Colonic mucosa (tissue), 4 donors: ENCODE measurements at regions not wholly inside any gene's neighbourhood (a gene's known extent, or its start where the extent isn't known, plus 50 kb on each side); places are given as distances from the start of the nearest gene placed in this dataset.
A peak's percentile ranks its signal among the peaks of the same experiment; 100 is the strongest.
"Not testable (repeated sequence)": the region's sequence is repeated elsewhere in the genome, so short reads cannot be mapped to it uniquely, and the experiment has no call there.

Experiments used
- DNase-seq: peaks from one replicate; pipeline ENCODE4 v3.0.0-alpha.2; 2020
- H3K27ac ChIP-seq: fragments of 200-600 bp; one replicate; pipeline ENCODE4 v1.8.0; 2021
- H3K27me3 ChIP-seq: fragments of 200-600 bp; one replicate; pipeline ENCODE4 v1.8.0; 2021
- H3K36me3 ChIP-seq: fragments of 200-600 bp; one replicate; pipeline ENCODE4 v1.8.0; 2021
- H3K4me1 ChIP-seq: fragments of 200-600 bp; one replicate; pipeline ENCODE4 v1.8.0; 2021; ENCODE audit warnings: mild to moderate bottlenecking
- H3K4me3 ChIP-seq: fragments of 200-600 bp; one replicate; pipeline ENCODE4 v1.8.0; 2021
- H3K9ac ChIP-seq, 2 donors: one replicate each; pipeline ENCODE4 v1.7.0; 2013; ENCODE audit warnings: control low read depth in 2 of 2, low read depth in 2 of 2, low read length in 2 of 2
- H3K9me3 ChIP-seq: fragments of 200-600 bp; one replicate; pipeline ENCODE4 v1.8.0; 2021
- intact Hi-C: fragments of 100-400 bp; cut with DNase I; formaldehyde crosslinking; loops from one replicate; pipeline ENCODE4 v1.14.1; 2022
- TF ChIP-seq, protein P1 (sequence below): fragments of 200-600 bp; IDR thresholded peaks from one replicate; pipeline ENCODE4 v1.8.0; 2022; ENCODE audit warnings: antibody characterized with exemption, mild to moderate bottlenecking
- donor health status: healthy.
- donor health status: DM: no; HTN: no; CAD: no.
- donor health status: DM: no; HTN: no; CAD: no.

DNA sequence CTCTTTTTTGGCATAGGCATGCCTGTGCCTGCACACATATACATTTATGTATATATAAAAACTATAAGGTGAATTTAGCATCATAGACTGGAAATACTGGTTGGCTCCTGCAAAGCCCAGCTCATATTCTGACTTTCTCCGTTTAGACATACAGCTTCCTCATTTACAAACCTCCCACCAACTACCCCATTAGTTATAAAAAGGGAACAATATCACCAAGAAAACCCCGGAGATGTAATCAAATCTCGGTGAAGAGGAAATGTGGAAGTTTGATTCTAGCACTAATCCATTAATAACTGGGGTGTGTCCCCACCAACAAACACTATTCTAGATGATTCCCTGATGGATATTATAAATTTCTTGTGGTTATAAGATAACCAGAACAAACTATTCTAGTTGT lies 517.7 kb upstream of the TBL1XR1 start:
- Histone ChIP-seq H3K36me3 (no peaks in the 10 kb centered on the region), H3K4me1 (no peaks in the 10 kb centered on the region), H3K4me3 (no peak overlapping the region), H3K27me3 (no peaks in the 10 kb centered on the region), H3K9ac (no peak overlapping the region), H3K9me3 (no peaks in the 10 kb centered on the region), H3K27ac (no peak overlapping the region)
- intact Hi-C loops, result no loop called here
- no peak for DNase-seq
- TF ChIP-seq, protein P1, sequence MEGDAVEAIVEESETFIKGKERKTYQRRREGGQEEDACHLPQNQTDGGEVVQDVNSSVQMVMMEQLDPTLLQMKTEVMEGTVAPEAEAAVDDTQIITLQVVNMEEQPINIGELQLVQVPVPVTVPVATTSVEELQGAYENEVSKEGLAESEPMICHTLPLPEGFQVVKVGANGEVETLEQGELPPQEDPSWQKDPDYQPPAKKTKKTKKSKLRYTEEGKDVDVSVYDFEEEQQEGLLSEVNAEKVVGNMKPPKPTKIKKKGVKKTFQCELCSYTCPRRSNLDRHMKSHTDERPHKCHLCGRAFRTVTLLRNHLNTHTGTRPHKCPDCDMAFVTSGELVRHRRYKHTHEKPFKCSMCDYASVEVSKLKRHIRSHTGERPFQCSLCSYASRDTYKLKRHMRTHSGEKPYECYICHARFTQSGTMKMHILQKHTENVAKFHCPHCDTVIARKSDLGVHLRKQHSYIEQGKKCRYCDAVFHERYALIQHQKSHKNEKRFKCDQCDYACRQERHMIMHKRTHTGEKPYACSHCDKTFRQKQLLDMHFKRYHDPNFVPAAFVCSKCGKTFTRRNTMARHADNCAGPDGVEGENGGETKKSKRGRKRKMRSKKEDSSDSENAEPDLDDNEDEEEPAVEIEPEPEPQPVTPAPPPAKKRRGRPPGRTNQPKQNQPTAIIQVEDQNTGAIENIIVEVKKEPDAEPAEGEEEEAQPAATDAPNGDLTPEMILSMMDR, result no peak

GRCh38 chr3:177715980-177716379 lies 518.7 kb upstream of the TBL1XR1 start:
- Histone ChIP-seq H3K27me3 (no peaks in the 10 kb centered on the region), H3K4me3 (no peak overlapping the region), H3K9ac (no peak overlapping the region), H3K36me3 (no peaks in the 10 kb centered on the region), H3K9me3 (no peaks in the 10 kb centered on the region), H3K4me1 (no peaks in the 10 kb centered on the region), H3K27ac (no peak overlapping the region)
- TF ChIP-seq, protein P1, result no peak
- no peak for DNase-seq
- intact Hi-C loops, result no loop called here

DNA sequence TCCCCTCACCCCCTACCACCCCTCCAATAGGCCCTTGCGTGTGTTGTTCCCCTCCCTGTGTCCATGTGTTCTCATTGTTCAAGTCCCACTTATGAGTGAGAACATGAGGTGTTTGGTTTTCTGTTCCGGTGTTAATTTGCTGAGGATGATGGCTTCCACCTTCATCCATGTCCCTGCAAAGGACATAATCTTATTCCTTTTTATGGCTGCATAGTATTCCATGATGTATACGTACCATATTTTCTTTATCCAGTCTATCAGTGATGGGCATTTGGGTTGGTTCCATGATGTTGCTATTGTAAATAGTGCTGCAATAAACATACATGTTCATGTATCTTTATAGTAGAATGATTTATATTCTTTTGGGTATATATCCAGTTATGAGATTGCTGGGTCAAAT lies 523.6 kb upstream of the TBL1XR1 start:
- intact Hi-C loops, H3K4me1 ChIP-seq, H3K27ac ChIP-seq, H3K4me3 ChIP-seq, H3K9me3 ChIP-seq, H3K27me3 ChIP-seq, H3K9ac ChIP-seq, DNase-seq, H3K36me3 ChIP-seq: not testable (repeated sequence)

- intact Hi-C loops, result no loop called here
- no peak overlapping the region for H3K27ac ChIP-seq
- no peaks in the 10 kb centered on the region for H3K4me1 ChIP-seq
- TF ChIP-seq, protein P1, result no peak
- H3K9me3 ChIP-seq, result no peaks in the 10 kb centered on the region
- no peak overlapping the region for H3K9ac ChIP-seq
- H3K4me3 ChIP-seq, result no peak overlapping the region
- H3K27me3 ChIP-seq, result no peaks in the 10 kb centered on the region
- DNase-seq, result no peak
- H3K36me3 ChIP-seq, result no peaks in the 10 kb centered on the region
Measured at GRCh38 chr3:177721864-177722785, 524.8 kb upstream of the TBL1XR1 start.

DNA sequence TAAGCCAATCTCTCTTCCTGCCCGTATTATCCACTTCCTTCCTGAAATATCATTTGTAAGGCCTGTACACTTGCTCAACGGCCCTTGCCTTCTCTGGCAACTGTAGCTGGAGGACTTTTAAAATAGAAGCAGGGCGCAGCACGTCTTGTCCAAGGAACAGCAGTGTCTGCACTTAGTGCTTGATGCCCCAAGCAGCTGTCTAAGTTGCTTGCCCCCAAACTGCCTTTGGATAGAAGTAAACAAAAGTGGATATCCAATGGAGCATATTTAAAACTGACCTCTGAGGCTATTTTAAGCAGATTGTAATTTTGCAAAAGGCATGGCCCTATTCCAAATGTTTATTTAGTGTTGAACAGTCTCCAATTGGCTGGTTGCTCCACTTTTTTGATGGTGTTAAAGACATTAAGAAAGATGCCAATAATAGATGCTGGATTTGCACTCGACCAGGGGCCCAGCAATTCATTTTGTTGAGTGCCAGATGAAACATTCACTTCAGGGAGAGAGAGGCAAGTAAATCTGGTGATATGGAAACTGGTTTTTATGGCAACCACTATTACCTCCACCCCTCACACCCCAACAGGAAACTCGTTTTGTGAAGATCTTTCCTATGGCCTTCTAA lies 526.8 kb upstream of the TBL1XR1 start:
- no peaks in the 10 kb centered on the region for H3K4me1 ChIP-seq
- TF ChIP-seq, protein P1, result no peak
- no peaks in the 10 kb centered on the region for H3K27me3 ChIP-seq
- no peak overlapping the region for H3K9ac ChIP-seq
- no peak overlapping the region for H3K4me3 ChIP-seq
- intact Hi-C loops, result no loop called here
- H3K36me3 ChIP-seq, result no peaks in the 10 kb centered on the region
- peak; percentile 29 for DNase-seq
- H3K27ac ChIP-seq, result no peak overlapping the region
- H3K9me3 ChIP-seq, result no peaks in the 10 kb centered on the region

DNA sequence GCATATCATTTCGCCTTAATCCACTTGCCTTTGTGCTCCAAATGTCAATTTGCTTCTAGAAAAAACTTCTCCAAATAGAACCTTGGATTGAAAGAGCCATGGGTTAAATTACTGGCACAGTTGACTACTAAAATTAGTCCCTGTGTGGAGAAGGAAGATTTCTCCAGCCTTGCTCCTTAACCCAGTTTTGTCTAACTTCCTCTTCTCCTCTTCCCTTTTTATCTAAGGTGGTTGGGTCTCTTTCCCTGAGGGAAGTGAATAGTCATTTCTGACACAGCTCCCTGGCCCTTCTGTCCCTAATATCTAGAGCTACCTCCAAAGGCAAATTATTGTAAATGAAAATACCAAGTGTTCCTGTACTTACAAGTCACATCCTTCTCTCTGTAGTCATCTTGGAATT lies 527.9 kb upstream of the TBL1XR1 start:
- Histone ChIP-seq H3K9ac (no peak overlapping the region), H3K4me3 (no peak overlapping the region), H3K36me3 (no peaks in the 10 kb centered on the region), H3K27me3 (no peaks in the 10 kb centered on the region), H3K27ac (no peak overlapping the region), H3K9me3 (no peaks in the 10 kb centered on the region), H3K4me1 (no peaks in the 10 kb centered on the region)
- DNase-seq, result no peak
- intact Hi-C loops, result no loop called here
- TF ChIP-seq, protein P1, result no peak
